NCI-H1048 (cell line): ENCODE measurements at regions not wholly inside any gene's neighbourhood (a gene's known extent, or its start where the extent isn't known, plus 50 kb on each side); places are given as distances from the start of the nearest gene placed in this dataset.

Experiments
- DNase-seq: peaks from one replicate; lab custom pipeline; 2025; lab: John Stamatoyannopoulos, UW

GRCh38 chr20:59403261-59403961 is 103.0 kb downstream of the EDN3 start:
- no peak for DNase-seq

- DNase-seq, result no peak
Measured at GRCh38 chr20:59403962-59404314, 103.5 kb downstream of the EDN3 start.

- no peak for DNase-seq
Measured at GRCh38 chr20:59404749-59405148, 104.3 kb downstream of the EDN3 start.

- DNase-seq, result no peak
Measured at GRCh38 chr20:59405226-59406200, 105.1 kb downstream of the EDN3 start.

- DNase-seq, result no peak
Measured at GRCh38 chr20:59406446-59406845, 106.0 kb downstream of the EDN3 start.

GRCh38 chr20:59411170-59411569 is 110.8 kb downstream of the EDN3 start:
- no peak for DNase-seq

GRCh38 chr20:59411589-59411988 is 111.2 kb downstream of the EDN3 start:
- no peak for DNase-seq

- no peak for DNase-seq
Measured at GRCh38 chr20:59412181-59412580, 111.8 kb downstream of the EDN3 start.

GRCh38 chr20:59412875-59413284 is 112.5 kb downstream of the EDN3 start:
- DNase-seq, result no peak

GRCh38 chr20:59413326-59413865 is 113.0 kb downstream of the EDN3 start:
- DNase-seq, result no peak

GRCh38 chr20:59414936-59415623 is 114.7 kb downstream of the EDN3 start:
- DNase-seq, result no peak

- DNase-seq, result no peak
Measured at GRCh38 chr20:59416916-59417315, 116.5 kb downstream of the EDN3 start.

- DNase-seq, result no peak
Measured at GRCh38 chr20:59421089-59421488, 120.7 kb downstream of the EDN3 start.

- no peak for DNase-seq
Measured at GRCh38 chr20:59421920-59422637, 121.7 kb downstream of the EDN3 start.

GRCh38 chr20:59422872-59423544 is 122.6 kb downstream of the EDN3 start:
- no peak for DNase-seq

- no peak for DNase-seq
Measured at GRCh38 chr20:59424976-59425375, 124.6 kb downstream of the EDN3 start.

GRCh38 chr20:59425572-59425971 is 125.2 kb downstream of the EDN3 start:
- no peak for DNase-seq

- DNase-seq, result no peak
Measured at GRCh38 chr20:59428006-59428405, 127.6 kb downstream of the EDN3 start.

- DNase-seq, result no peak
Measured at GRCh38 chr20:59428441-59429205, 128.2 kb downstream of the EDN3 start.

GRCh38 chr20:59429396-59429795 is 129.0 kb downstream of the EDN3 start:
- no peak for DNase-seq
